Hematopoietic multipotent progenitor cell treated with erythropoietin and hydrocortisone succinate and interleukin-3 and kit ligand, for 8 days (in vitro differentiated cells): ENCODE measurements at regions not wholly inside any gene's neighbourhood (a gene's known extent, or its start where the extent isn't known, plus 50 kb on each side); places are given as distances from the start of the nearest gene placed in this dataset.
"Not testable (repeated sequence)": the region's sequence is repeated elsewhere in the genome, so short reads cannot be mapped to it uniquely, and the experiment has no call there.

Experiments
- DNase-seq: peaks from one replicate; pipeline ENCODE4 v3.0.0-alpha.2; 2015

- no peak for DNase-seq
Measured at GRCh38 chr4:188971125-188971524, 831.9 kb downstream of the TRIML1 start.

- no peak for DNase-seq
Measured at GRCh38 chr4:188975271-188975670, 836.0 kb downstream of the TRIML1 start.

GRCh38 chr4:188976644-188977115 is 837.4 kb downstream of the TRIML1 start:
- DNase-seq: no peak

- not testable (repeated sequence) for DNase-seq
Measured at GRCh38 chr4:188977232-188977631, 838.0 kb downstream of the TRIML1 start.

- DNase-seq: no peak
Measured at GRCh38 chr4:188984518-188984917, 845.3 kb downstream of the TRIML1 start.

GRCh38 chr4:188986271-188986689 is 847.0 kb downstream of the TRIML1 start:
- DNase-seq: no peak

- DNase-seq: no peak
Measured at GRCh38 chr4:188987011-188987410, 847.8 kb downstream of the TRIML1 start.

- DNase-seq: no peak
Measured at GRCh38 chr4:188988131-188988530, 848.9 kb downstream of the TRIML1 start.

- no peak for DNase-seq
Measured at GRCh38 chr4:188989371-188989770, 850.1 kb downstream of the TRIML1 start.

GRCh38 chr4:188992706-188993105 is 853.5 kb downstream of the TRIML1 start:
- DNase-seq: no peak

GRCh38 chr4:188993871-188994270 is 854.6 kb downstream of the TRIML1 start:
- DNase-seq: no peak

GRCh38 chr4:189001283-189001970 is 862.2 kb downstream of the TRIML1 start:
- DNase-seq: no peak

GRCh38 chr4:189001971-189002450 is 862.8 kb downstream of the TRIML1 start:
- DNase-seq: no peak

- no peak for DNase-seq
Measured at GRCh38 chr4:189002475-189002874, 863.2 kb downstream of the TRIML1 start.

- DNase-seq: not testable (repeated sequence)
Measured at GRCh38 chr4:189010452-189011217, 871.4 kb downstream of the TRIML1 start.

- DNase-seq: no peak
Measured at GRCh38 chr4:189021831-189022230, 882.6 kb downstream of the TRIML1 start.

GRCh38 chr4:189022440-189023035 is 883.3 kb downstream of the TRIML1 start:
- DNase-seq: no peak

- no peak for DNase-seq
Measured at GRCh38 chr4:189029976-189030504, 890.8 kb downstream of the TRIML1 start.

GRCh38 chr4:189032606-189033338 is 893.5 kb downstream of the TRIML1 start:
- no peak for DNase-seq

GRCh38 chr4:189033801-189034347 is 894.6 kb downstream of the TRIML1 start:
- DNase-seq: no peak

GRCh38 chr4:189035091-189035490 is 895.9 kb downstream of the TRIML1 start:
- DNase-seq: no peak

GRCh38 chr4:189035654-189036053 is 896.4 kb downstream of the TRIML1 start:
- no peak for DNase-seq
